ENCODE measurements at regions not wholly inside any gene's neighbourhood (a gene's known extent, or its start where the extent isn't known, plus 50 kb on each side); places are given as distances from the start of the nearest gene placed in this dataset.

GRCh38 chr15:39115379-39116057 is 465.4 kb upstream of the THBS1 start (continued):
- no peak for TF ChIP-seq E2F6 (IDR thresholded peaks at IDR 0.05)
- TF ChIP-seq NRF1 (IDR thresholded peaks at IDR 0.05; ENCODE audit: low read depth, low read length): no peak
- TF ChIP-seq EZH2 (IDR thresholded peaks at IDR 0.05; ENCODE audit: low read depth, low read length, severe bottlenecking): no peak
